ENCODE measurements at regions not wholly inside any gene's neighbourhood (a gene's known extent, or its start where the extent isn't known, plus 50 kb on each side); places are given as distances from the start of the nearest gene placed in this dataset.

DNA sequence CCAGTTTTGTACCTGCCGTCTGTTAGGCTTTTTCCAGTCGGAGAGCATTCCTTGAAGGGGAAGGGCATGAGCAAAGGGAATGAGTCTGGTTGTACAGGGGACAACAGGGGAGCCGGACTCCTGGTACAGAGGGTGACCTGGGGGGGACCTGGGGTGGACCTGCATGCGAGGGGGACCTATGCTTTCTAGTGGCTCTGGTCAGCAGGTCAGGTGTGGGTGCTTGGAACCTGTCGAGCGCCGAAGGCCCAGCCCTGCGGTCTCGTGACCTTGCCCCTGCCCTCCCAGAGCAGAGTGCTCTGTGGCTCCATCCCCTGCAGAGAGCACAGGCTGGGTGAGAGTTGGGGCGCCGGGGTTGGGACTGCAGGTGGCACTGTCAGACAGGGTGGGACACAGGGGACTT, 96.7 kb upstream of the ASAP2 start:
- no peak for TF ChIP-seq POLR2AphosphoS5 (IDR thresholded peaks at IDR 0.05)
- TF ChIP-seq, protein P1, sequence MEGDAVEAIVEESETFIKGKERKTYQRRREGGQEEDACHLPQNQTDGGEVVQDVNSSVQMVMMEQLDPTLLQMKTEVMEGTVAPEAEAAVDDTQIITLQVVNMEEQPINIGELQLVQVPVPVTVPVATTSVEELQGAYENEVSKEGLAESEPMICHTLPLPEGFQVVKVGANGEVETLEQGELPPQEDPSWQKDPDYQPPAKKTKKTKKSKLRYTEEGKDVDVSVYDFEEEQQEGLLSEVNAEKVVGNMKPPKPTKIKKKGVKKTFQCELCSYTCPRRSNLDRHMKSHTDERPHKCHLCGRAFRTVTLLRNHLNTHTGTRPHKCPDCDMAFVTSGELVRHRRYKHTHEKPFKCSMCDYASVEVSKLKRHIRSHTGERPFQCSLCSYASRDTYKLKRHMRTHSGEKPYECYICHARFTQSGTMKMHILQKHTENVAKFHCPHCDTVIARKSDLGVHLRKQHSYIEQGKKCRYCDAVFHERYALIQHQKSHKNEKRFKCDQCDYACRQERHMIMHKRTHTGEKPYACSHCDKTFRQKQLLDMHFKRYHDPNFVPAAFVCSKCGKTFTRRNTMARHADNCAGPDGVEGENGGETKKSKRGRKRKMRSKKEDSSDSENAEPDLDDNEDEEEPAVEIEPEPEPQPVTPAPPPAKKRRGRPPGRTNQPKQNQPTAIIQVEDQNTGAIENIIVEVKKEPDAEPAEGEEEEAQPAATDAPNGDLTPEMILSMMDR (IDR thresholded peaks at IDR 0.05) = no peak

All from transverse colon (tissue), 4 donors.